Fibroblast of lung (primary cell): ENCODE measurements at regions not wholly inside any gene's neighbourhood (a gene's known extent, or its start where the extent isn't known, plus 50 kb on each side); places are given as distances from the start of the nearest gene placed in this dataset.

ENCODE experiments used
- CTCF ChIP-seq, 2 donors: IDR thresholded peaks in 1 of 2; conservative IDR thresholded peaks in 1 of 2; 1 replicate in 1 of 2; 2 replicates in 1 of 2; pipeline ENCODE4 v1.5.1; 2011 to 2012; ENCODE audit warnings: low read length in 2 of 2, control low read depth in 1 of 2, inconsistent platforms in 1 of 2, low read depth in 1 of 2, mild to moderate bottlenecking in 1 of 2
- EZH2 ChIP-seq: IDR thresholded peaks from 2 replicates; pipeline ENCODE4 v1.5.1; 2012; ENCODE audit warnings: low read length, control low read depth, mild to moderate bottlenecking; ENCODE audit errors: missing control alignments

DNA sequence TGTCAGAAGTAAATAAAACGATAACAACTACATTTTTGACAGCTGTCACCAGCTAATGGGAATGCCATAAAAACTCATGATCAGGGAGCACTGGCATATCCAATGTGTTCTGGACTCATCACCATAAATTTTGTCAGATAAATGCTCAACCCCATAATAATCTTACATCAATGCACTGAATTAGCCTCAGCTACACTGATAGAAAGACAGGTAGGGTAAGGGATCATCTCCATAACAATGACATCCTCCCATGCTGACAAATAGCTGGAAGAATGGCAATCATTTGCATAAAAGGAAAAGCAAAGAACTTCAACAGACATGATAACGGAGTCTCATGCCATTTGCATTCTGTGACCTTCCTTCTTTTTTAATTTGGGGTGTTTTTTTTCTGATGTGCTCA, 352.8 kb upstream of the PFKP start:
- TF ChIP-seq CTCF (conservative IDR thresholded peaks at IDR 0.05 in 1 of 2, IDR thresholded peaks at IDR 0.05 in 1 of 2; ENCODE audit: low read depth in 1 of 2, low read length in 2 of 2) (no peak), EZH2 (no peak)
